GM13977 (cell line): ENCODE measurements at regions not wholly inside any gene's neighbourhood (a gene's known extent, or its start where the extent isn't known, plus 50 kb on each side); places are given as distances from the start of the nearest gene placed in this dataset.

Source experiments
- DNase-seq: peaks from one replicate; pipeline ENCODE4 v3.0.0; 2012; ENCODE audit warnings: low spot score
- CTCF ChIP-seq: IDR thresholded peaks from 2 replicates; pipeline ENCODE4 v1.5.1; 2012; ENCODE audit warnings: mild to moderate bottlenecking, control low read depth; ENCODE audit not compliant: insufficient read depth; ENCODE audit errors: extremely low read depth, missing control alignments
- in situ Hi-C: fragments of 300-500 bp; cut with MboI; formaldehyde crosslinking; loops from one replicate; pipeline ENCODE4 v1.12.0; 2022; ENCODE audit warnings: low sequenced_read_pairs, low pct_unique_long_range_greater_than_20kb, mixed read lengths, inconsistent platforms; ENCODE audit not compliant: unreplicated experiment

- in situ Hi-C loops, result no loop called here
These were observed 1844.5 kb downstream of the PCDH7 start for GRCh38 chr4:32564626-32565025.

GRCh38 chr4:32569861-32570260 is 1849.7 kb downstream of the PCDH7 start:
- in situ Hi-C loops, result no loop called here
- no peak for TF ChIP-seq CTCF
- DNase-seq, result peak; percentile 2

More at GRCh38 chr4:32564626-32565025, 1844.5 kb downstream of the PCDH7 start:
- no peak for DNase-seq
- TF ChIP-seq CTCF, result no peak

- no peak for TF ChIP-seq CTCF
- in situ Hi-C loops, result no loop called here
- no peak for DNase-seq
These were observed 1852.2 kb downstream of the PCDH7 start for GRCh38 chr4:32572366-32572765.

- in situ Hi-C loops, result no loop called here
- no peak for TF ChIP-seq CTCF
- no peak for DNase-seq
These were observed 1854.6 kb downstream of the PCDH7 start for GRCh38 chr4:32574803-32575202.

- TF ChIP-seq CTCF, result no peak
- DNase-seq, result no peak
- in situ Hi-C loops, result no loop called here
These were observed 1868.9 kb downstream of the PCDH7 start for GRCh38 chr4:32589097-32589496.

- no peak for DNase-seq
- TF ChIP-seq CTCF, result no peak
- in situ Hi-C loops, result no loop called here
These were observed 1869.7 kb downstream of the PCDH7 start for GRCh38 chr4:32589853-32590252.

GRCh38 chr4:32597354-32597753 is 1877.2 kb downstream of the PCDH7 start:
- DNase-seq, result no peak
- no peak for TF ChIP-seq CTCF
- in situ Hi-C loops, result no loop called here
